OCI-LY1 (cell line): ENCODE measurements at regions not wholly inside any gene's neighbourhood (a gene's known extent, or its start where the extent isn't known, plus 50 kb on each side); places are given as distances from the start of the nearest gene placed in this dataset.

Experiments
- CTCF ChIP-seq: fragments of 200-600 bp; sonication (generic), shearing (Covaris generic); IDR thresholded peaks from 2 replicates; pipeline ENCODE4 v1.5.1; 2017; ENCODE audit warnings: mild to moderate bottlenecking, antibody characterized with exemption, low read length, moderate library complexity, mixed read lengths
- EZH2 ChIP-seq: fragments of 200-600 bp; sonication (generic), shearing (Covaris generic); IDR thresholded peaks from 2 replicates; pipeline ENCODE4 v1.8.0; 2017; ENCODE audit warnings: borderline replicate concordance, mixed run types, mild to moderate bottlenecking, antibody characterized with exemption, low read length, moderate library complexity, mixed read lengths

- TF ChIP-seq CTCF (no peak), EZH2 (no peak)
Measured at GRCh38 chr3:135837977-135838631, 127.4 kb upstream of the PPP2R3A start.
